Endothelial cell of umbilical vein (primary cell): ENCODE measurements at regions not wholly inside any gene's neighbourhood (a gene's known extent, or its start where the extent isn't known, plus 50 kb on each side); places are given as distances from the start of the nearest gene placed in this dataset.

Experiments
- BruUV-seq: library from RNA; stranded (reverse); fragments of 400-500 nt; replicated peaks from 2 replicates; lab custom pipeline; 2021; lab: Mats Ljungman, UMichigan
- CTCF ChIA-PET: fragments of 300-600, 350-600 bp; sonication (Branson Sonifier 250); formaldehyde crosslinking; loops from one replicate; lab custom pipeline; 2021; ENCODE audit warnings: antibody characterized with exemption, inconsistent platforms; lab: Charles Lee
- POLR2A ChIA-PET: fragments of 300-600, 350-600 bp; sonication (Branson Sonifier 250); formaldehyde crosslinking; loops from one replicate; lab custom pipeline; 2021; ENCODE audit warnings: antibody characterized with exemption, inconsistent platforms; lab: Charles Lee
- DNase-seq: peaks from one replicate; pipeline ENCODE4 v3.0.0-alpha.2; 2011; ENCODE audit warnings: low read depth, low spot score
- FAIRE-seq: peaks from 2 replicates; lab custom pipeline; 2011; peaks lifted over from hg19 to GRCh38; lab: Jason Lieb, UNC
- H2AFZ ChIP-seq: 2 replicates; pipeline ENCODE4 v1.6.0; 2012; ENCODE audit warnings: low read depth, low read length, control low read depth, inconsistent platforms
- H3K27ac ChIP-seq: 2 replicates; pipeline ENCODE4 v1.5.1; 2011; ENCODE audit warnings: low read depth, mild to moderate bottlenecking, control low read depth, low read length, moderate library complexity; ENCODE audit not compliant: insufficient read depth
- H3K27me3 ChIP-seq, 2 experiments: 2 replicates each; pipeline versions ENCODE4 v1.6.0 to v1.6.1; 2011; ENCODE audit warnings: low read length in 2 of 2, mixed read lengths in 1 of 2; ENCODE audit not compliant: control insufficient read depth in 2 of 2, insufficient read depth in 2 of 2
- H3K36me3 ChIP-seq, 2 experiments: 2 replicates in 1 of 2; 3 replicates in 1 of 2; pipeline ENCODE4 v1.5.1; 2011; ENCODE audit warnings: low read length in 2 of 2, mild to moderate bottlenecking in 1 of 2, moderate library complexity in 1 of 2; ENCODE audit not compliant: control insufficient read depth in 2 of 2, insufficient read depth in 2 of 2; ENCODE audit errors: extremely low read depth in 1 of 2
- H3K4me1 ChIP-seq: 3 replicates; pipeline ENCODE4 v1.5.1; 2011; ENCODE audit warnings: mild to moderate bottlenecking, low read length; ENCODE audit not compliant: control insufficient read depth, insufficient read depth; ENCODE audit errors: extremely low read depth
- H3K4me2 ChIP-seq: 2 replicates; pipeline ENCODE4 v1.6.1; 2011; ENCODE audit warnings: low read length, control low read depth, mixed read lengths; ENCODE audit not compliant: insufficient read depth
- H3K4me3 ChIP-seq, 3 experiments: fragments of 200-600 bp in 1 of 3; sonication (generic), shearing (Covaris generic) in 1 of 3; replicated peaks in 1 of 3; 2 replicates each; pipeline ENCODE4 v1.5.1; 2011 to 2016; ENCODE audit warnings: control low read depth in 3 of 3, low read length in 3 of 3, mild to moderate bottlenecking in 2 of 3, inconsistent platforms in 1 of 3, low read depth in 1 of 3, moderate library complexity in 1 of 3; ENCODE audit not compliant: insufficient read depth in 1 of 3
- H3K79me2 ChIP-seq: 2 replicates; pipeline ENCODE4 v1.6.0; 2012; ENCODE audit warnings: low read length, inconsistent platforms; ENCODE audit not compliant: control insufficient read depth, insufficient read depth
- H3K9ac ChIP-seq: replicated peaks from 2 replicates; pipeline ENCODE3; 2011; ENCODE audit warnings: low read length, control low read depth; ENCODE audit not compliant: insufficient read depth; ENCODE audit errors: extremely low read depth
- H3K9me1 ChIP-seq: replicated peaks from 3 replicates; pipeline ENCODE4 v1.6.0; 2011; ENCODE audit warnings: mild to moderate bottlenecking, low read length; ENCODE audit not compliant: control insufficient read depth, insufficient read depth; ENCODE audit errors: extremely low read depth
- H3K9me3 ChIP-seq: replicated peaks from 2 replicates; pipeline ENCODE4 v1.5.1; 2012; ENCODE audit warnings: low read length, inconsistent platforms; ENCODE audit not compliant: control insufficient read depth, insufficient read depth
- H4K20me1 ChIP-seq: replicated peaks from 2 replicates; pipeline ENCODE3; 2011; ENCODE audit warnings: mild to moderate bottlenecking, low read length; ENCODE audit not compliant: control insufficient read depth, insufficient read depth; ENCODE audit errors: extremely low read depth
- CTCF ChIP-seq, 2 donors: IDR thresholded peaks; 1 replicate in 1 of 2; 2 replicates in 1 of 2; pipeline ENCODE4 v1.5.1; 2011; ENCODE audit warnings: low read length in 2 of 2, mild to moderate bottlenecking in 2 of 2, moderate library complexity in 2 of 2, control low read depth in 1 of 2, inconsistent platforms in 1 of 2, low read depth in 1 of 2; ENCODE audit not compliant: insufficient read depth in 1 of 2; ENCODE audit errors: extremely low read depth in 1 of 2
- EZH2 ChIP-seq: IDR thresholded peaks from 2 replicates; pipeline ENCODE4 v1.6.1; 2012; ENCODE audit warnings: borderline replicate concordance, low read depth, mild to moderate bottlenecking, moderate library complexity, low read length, inconsistent platforms; ENCODE audit not compliant: severe bottlenecking
- JUN ChIP-seq: IDR thresholded peaks from 2 replicates; pipeline ENCODE4 v1.6.1; 2011; ENCODE audit warnings: borderline replicate concordance, low read depth; ENCODE audit not compliant: insufficient read length, insufficient read depth
- MAX ChIP-seq: IDR thresholded peaks from 2 replicates; pipeline ENCODE4 v1.6.1; 2011; ENCODE audit not compliant: insufficient read depth, insufficient read length
- MYC ChIP-seq: IDR thresholded peaks from one replicate; pipeline ENCODE4 v1.6.1; 2011; ENCODE audit warnings: mild to moderate bottlenecking, low read depth, low read length
- POLR2AphosphoS5 ChIP-seq: IDR thresholded peaks from 2 replicates; pipeline ENCODE4 v1.6.1; 2012; ENCODE audit warnings: low read depth, mild to moderate bottlenecking, control low read depth, low read length, moderate library complexity; ENCODE audit not compliant: insufficient read depth
- dilution Hi-C: fragments of 300-500 bp; cut with MboI; formaldehyde crosslinking; loops from one replicate; pipeline ENCODE4 v1.15.0; 2019; ENCODE audit warnings: low sequenced_read_pairs; ENCODE audit not compliant: extremely low pct_ligation_motif_present
- intact Hi-C: fragments of 100-400 bp; cut with micrococcal nuclease; formaldehyde crosslinking; loops from one replicate; pipeline ENCODE4 v1.10.0; 2022

- no peak overlapping the region for H2AFZ ChIP-seq
- no peak overlapping the region for H3K4me2 ChIP-seq
- ChIA-PET CTCF (interaction anchor here (1.2 to 2.0 kb wide), 2 partner anchors 18 to 40 kb away, joined by 3 to 5 read pairs; no protein-coding TSS in a partner anchor), POLR2A (no interaction called here)
- intact Hi-C loops (no loop called here), dilution Hi-C loops (no loop called here)
- DNase-seq: no peak
- H4K20me1 ChIP-seq: no peaks in the 10 kb centered on the region
- H3K9ac ChIP-seq: no peak overlapping the region
- no peaks in the 10 kb centered on the region for H3K9me3 ChIP-seq
- H3K36me3 ChIP-seq: no peaks in the 10 kb centered on the region
- no peaks in the 10 kb centered on the region for H3K9me1 ChIP-seq
- H3K4me3 ChIP-seq: no peak overlapping the region
- no peak for FAIRE-seq
- no TSS peak for BruUV-seq
- H3K79me2 ChIP-seq: no peaks in the 10 kb centered on the region
- H3K4me1 ChIP-seq: no peaks in the 10 kb centered on the region
- no peak overlapping the region for H3K27ac ChIP-seq
- H3K27me3 ChIP-seq: no peaks in the 10 kb centered on the region
- TF ChIP-seq EZH2 (no peak), POLR2AphosphoS5 (no peak), MYC (no peak), CTCF (IDR thresholded peaks at IDR 0.05; ENCODE audit: extremely low read depth in 1 of 2, insufficient read depth in 1 of 2, low read depth in 1 of 2, low read length in 2 of 2) (no peak), MAX (no peak), JUN (no peak)
Observed at GRCh38 chr1:82893712-82894470, 1093.2 kb downstream of the ADGRL2 start.
